GM13976 (cell line): ENCODE measurements at regions not wholly inside any gene's neighbourhood (a gene's known extent, or its start where the extent isn't known, plus 50 kb on each side); places are given as distances from the start of the nearest gene placed in this dataset.
"Not testable (repeated sequence)": the region's sequence is repeated elsewhere in the genome, so short reads cannot be mapped to it uniquely, and the experiment has no call there.

ENCODE experiments used
- DNase-seq: peaks from one replicate; pipeline ENCODE4 v3.0.0; 2012; ENCODE audit warnings: low spot score
- in situ Hi-C: fragments of 300-500 bp; cut with MboI; formaldehyde crosslinking; loops from one replicate; pipeline ENCODE4 v1.12.0; 2022; ENCODE audit warnings: low sequenced_read_pairs, mixed read lengths, inconsistent platforms; ENCODE audit not compliant: unreplicated experiment
- TF ChIP-seq, protein P1 (sequence below): IDR thresholded peaks from 2 replicates; pipeline ENCODE4 v1.5.1; 2012; ENCODE audit warnings: borderline replicate concordance, mild to moderate bottlenecking; ENCODE audit not compliant: insufficient read depth; ENCODE audit errors: extremely low read depth, missing control alignments, control extremely low read depth

GRCh38 chr7:52168085-52168484 is 851.5 kb upstream of the COBL start:
- in situ Hi-C loops = no loop called here
- no peak for DNase-seq
- TF ChIP-seq, protein P1, sequence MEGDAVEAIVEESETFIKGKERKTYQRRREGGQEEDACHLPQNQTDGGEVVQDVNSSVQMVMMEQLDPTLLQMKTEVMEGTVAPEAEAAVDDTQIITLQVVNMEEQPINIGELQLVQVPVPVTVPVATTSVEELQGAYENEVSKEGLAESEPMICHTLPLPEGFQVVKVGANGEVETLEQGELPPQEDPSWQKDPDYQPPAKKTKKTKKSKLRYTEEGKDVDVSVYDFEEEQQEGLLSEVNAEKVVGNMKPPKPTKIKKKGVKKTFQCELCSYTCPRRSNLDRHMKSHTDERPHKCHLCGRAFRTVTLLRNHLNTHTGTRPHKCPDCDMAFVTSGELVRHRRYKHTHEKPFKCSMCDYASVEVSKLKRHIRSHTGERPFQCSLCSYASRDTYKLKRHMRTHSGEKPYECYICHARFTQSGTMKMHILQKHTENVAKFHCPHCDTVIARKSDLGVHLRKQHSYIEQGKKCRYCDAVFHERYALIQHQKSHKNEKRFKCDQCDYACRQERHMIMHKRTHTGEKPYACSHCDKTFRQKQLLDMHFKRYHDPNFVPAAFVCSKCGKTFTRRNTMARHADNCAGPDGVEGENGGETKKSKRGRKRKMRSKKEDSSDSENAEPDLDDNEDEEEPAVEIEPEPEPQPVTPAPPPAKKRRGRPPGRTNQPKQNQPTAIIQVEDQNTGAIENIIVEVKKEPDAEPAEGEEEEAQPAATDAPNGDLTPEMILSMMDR = no peak

GRCh38 chr7:52163311-52163710 is 846.7 kb upstream of the COBL start:
- TF ChIP-seq, protein P1 = no peak
- in situ Hi-C loops = no loop called here
- no peak for DNase-seq

- no peak for DNase-seq
- in situ Hi-C loops = no loop called here
- TF ChIP-seq, protein P1 = no peak
Observed at GRCh38 chr7:52161483-52161882, 844.9 kb upstream of the COBL start.

DNA sequence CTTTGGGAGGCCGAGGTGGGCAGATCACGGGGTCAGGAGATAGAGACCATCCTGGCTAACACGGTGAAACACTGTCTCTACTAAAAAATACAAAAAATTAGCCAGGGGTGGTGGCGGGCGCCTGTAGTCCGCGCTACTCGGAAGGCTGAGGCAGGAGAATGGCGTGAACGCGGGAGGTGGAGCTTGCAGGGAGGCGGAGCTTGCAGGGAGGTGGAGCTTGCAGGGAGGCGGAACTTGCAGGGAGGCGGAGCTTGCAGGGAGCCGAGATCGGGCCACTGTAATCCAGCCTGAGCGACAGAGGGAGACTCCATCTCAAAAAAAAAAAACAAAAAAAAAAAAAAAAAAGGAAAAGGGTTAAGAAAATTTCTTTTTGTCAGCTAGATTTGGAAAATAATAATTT is 842.8 kb upstream of the COBL start:
- DNase-seq, in situ Hi-C loops: not testable (repeated sequence)

- DNase-seq = no peak
- TF ChIP-seq, protein P1 = no peak
- in situ Hi-C loops = no loop called here
Observed at GRCh38 chr7:52154382-52154781, 837.8 kb upstream of the COBL start.

DNA sequence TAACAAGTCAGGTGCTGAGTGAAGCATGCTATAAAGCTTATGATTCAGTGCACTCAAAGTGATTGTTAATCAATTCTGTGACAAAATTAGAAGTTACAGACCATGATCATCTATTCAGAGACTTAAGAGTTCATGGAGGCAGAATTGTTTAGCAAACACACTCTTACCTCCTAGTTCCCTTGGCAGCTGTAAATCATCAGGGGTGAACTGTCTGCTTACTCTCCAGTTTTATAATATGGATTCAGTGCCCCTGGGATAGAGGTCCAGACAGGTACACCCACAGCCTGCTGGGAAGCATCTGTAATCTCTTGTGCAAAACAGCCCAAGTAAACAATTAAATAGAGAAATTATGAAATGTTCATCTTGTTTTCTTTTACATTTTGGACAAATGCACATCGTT is 835.0 kb upstream of the COBL start:
- TF ChIP-seq, protein P1 = no peak
- in situ Hi-C loops = no loop called here
- DNase-seq = no peak

DNA sequence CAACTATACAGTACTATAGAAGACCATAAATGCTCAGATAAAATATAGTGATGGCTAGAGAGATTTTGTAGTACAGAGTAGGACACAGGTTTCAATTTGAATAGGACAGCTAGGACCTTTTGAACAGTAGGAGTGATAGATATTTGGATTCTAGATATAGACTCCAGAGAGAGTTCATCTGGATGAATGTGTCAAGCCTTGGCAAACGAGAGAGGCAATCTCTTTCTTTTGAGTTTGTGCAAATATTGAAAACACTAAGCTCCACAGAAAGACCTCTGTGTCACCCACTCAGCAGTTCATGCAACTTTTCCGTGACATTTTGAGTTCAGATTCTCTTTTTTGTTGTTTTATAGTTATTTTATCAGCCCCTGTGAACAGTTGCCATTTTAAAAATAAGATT is 834.3 kb upstream of the COBL start:
- TF ChIP-seq, protein P1 = no peak
- no peak for DNase-seq
- in situ Hi-C loops = no loop called here
